Astrocyte (in vitro differentiated cells and primary cell): ENCODE measurements at regions not wholly inside any gene's neighbourhood (a gene's known extent, or its start where the extent isn't known, plus 50 kb on each side); places are given as distances from the start of the nearest gene placed in this dataset.

Experiments
- CTCF ChIP-seq: IDR thresholded peaks from 2 replicates; pipeline ENCODE4 v1.5.1; 2011; ENCODE audit warnings: low read depth, mild to moderate bottlenecking, inconsistent platforms, low read length, moderate library complexity; ENCODE audit not compliant: insufficient read depth
- EZH2 ChIP-seq: IDR thresholded peaks from 2 replicates; pipeline ENCODE4 v1.6.1; 2012; ENCODE audit warnings: mild to moderate bottlenecking, low read length, inconsistent platforms; ENCODE audit not compliant: insufficient read depth

GRCh38 chr5:93107141-93107540 is 473.9 kb downstream of the NR2F1-AS1 start:
- TF ChIP-seq CTCF, result no peak
- no peak for TF ChIP-seq EZH2
